ENCODE measurements at regions not wholly inside any gene's neighbourhood (a gene's known extent, or its start where the extent isn't known, plus 50 kb on each side); places are given as distances from the start of the nearest gene placed in this dataset.

DNA sequence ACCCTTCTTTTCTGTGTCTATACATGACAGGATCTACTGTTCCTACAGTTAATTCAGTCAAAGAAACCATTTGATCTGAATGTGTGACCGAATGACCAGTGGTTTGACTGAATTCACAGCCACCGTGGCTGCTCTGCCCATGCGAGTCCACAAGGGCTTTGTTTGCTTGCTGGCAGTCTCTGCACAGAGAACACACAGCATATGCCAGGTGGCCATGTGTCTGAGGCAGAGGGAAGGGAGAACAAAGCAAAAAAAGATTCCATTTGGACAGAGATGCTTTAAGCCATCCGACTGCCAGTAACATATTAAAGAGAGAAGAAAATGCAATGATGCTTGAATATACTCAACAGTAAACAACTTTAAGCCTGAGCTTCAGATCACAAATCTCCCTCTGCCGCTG lies 737.8 kb upstream of the CXADR start:
- no peak for DNase-seq (ENCODE audit: extremely low read depth, low read depth, low spot score)

DNA sequence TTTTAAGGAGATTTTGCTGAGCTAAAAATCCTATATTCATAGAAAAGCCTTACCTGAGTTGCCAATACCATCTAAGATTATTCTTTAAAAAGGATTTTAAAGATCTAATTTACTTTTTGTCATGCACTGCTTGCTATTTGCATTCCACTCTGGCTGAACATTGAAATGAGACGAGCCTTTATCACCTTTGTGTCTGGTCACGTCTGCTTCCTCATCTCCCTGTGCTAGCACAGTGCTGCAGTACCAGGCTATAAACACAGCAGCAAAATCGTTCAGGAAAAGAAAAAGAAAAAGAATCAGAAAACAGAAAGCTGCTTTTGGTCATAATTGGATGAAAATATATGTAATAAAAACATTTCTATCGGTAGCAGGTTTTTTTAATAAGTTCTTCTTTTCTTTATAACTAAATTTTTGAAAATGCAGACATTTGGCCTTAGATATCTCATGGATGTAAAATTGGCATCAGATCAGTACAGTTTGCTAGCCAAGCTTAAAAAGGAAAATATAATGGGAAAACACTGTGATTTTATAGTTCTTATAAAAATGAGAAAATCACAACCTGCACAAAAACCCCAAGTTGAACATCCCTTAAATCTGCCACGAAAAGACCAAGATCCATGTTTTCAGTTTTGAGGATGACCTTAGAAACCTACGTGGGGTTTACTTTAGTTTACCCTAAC lies 735.7 kb upstream of the CXADR start:
- no peak for DNase-seq (ENCODE audit: extremely low read depth, low read depth, low spot score)

- DNase-seq (ENCODE audit: extremely low read depth, low read depth, low spot score) = no peak
Observed at GRCh38 chr21:16788584-16788983, 724.3 kb upstream of the CXADR start.

DNA sequence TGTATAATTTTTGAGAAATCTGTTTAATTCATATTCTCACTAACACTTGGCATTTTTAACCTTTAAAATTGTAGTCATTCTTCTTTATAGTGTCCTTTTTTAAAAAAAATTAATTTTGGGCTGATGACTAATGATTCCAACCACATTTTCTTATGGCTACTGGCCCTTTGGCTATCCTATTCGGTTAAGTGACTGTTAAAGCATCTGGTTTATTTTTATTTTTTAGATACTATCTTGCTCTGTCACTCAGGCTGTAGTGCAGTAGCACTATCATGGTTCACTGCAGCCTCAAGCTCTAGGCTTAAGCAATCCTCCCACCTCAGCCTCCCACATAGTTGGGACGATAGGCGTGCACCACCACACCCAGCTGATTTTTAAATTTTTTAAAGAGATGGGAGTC lies 723.2 kb upstream of the CXADR start:
- no peak for DNase-seq (ENCODE audit: extremely low read depth, low read depth, low spot score)

DNA sequence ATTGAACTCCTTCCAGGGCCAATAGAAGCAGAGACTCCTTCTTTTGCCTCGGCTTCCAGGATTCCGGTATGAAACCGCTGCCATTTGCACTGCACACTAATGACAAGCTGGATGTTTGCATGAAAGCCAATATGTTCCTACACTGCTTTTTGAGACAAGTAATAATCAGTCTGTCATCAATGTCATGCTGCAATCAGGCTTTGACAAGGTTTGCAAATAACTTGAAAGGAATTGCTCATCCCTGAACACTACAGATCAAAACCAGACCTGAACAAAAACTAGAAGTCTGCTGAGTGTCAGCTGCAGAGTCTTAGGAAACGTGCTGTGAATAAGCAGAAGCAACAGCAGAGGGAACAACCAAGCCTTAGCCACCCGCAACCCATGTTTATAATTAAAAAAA lies 720.7 kb upstream of the CXADR start:
- DNase-seq (ENCODE audit: extremely low read depth, low read depth, low spot score) = no peak

- DNase-seq (ENCODE audit: extremely low read depth, low read depth, low spot score) = peak; percentile 45
Observed at GRCh38 chr21:16794950-16795349, 717.9 kb upstream of the CXADR start.

DNA sequence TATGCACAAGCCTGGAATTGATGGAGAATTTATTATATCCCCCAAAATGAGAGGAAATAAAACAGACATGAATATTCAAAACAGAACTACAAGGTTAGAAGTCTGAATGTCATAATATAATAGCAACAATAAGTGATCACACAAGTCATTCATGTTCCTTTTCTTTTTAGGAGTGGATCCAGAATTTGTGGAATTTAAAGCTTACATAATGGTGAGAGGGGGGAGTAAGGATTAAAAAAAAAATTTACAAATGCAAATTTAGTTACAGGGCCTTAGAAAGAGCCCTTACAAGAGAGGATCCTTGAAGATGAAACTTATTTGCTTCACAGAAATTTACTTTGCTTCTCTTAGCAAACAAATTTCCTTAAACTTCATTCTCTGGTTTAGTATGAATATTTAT lies 716.1 kb upstream of the CXADR start:
- no peak for DNase-seq (ENCODE audit: extremely low read depth, low read depth, low spot score)

GRCh38 chr21:16797540-16797939 lies 715.3 kb upstream of the CXADR start:
- DNase-seq (ENCODE audit: extremely low read depth, low read depth, low spot score) = no peak

DNA sequence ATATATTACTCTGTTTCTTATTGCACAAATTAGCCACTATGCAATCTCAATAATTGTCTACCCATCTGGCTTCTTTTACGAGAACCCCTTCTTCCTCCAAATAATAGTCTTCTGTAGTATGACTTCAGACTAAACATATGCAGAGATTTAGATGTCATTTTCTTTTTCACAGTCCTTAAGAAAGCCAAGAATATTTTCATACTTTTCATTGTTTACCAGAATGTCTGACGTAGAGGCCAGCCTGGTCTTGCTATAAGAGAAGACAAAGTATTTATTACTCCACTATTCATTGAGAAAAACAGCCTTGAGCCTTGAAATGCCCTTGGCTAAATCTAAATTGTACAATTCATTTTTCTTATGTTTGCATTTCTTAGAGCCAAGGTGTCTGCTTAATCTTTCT lies 714.9 kb upstream of the CXADR start:
- DNase-seq (ENCODE audit: extremely low read depth, low read depth, low spot score) = no peak

DNA sequence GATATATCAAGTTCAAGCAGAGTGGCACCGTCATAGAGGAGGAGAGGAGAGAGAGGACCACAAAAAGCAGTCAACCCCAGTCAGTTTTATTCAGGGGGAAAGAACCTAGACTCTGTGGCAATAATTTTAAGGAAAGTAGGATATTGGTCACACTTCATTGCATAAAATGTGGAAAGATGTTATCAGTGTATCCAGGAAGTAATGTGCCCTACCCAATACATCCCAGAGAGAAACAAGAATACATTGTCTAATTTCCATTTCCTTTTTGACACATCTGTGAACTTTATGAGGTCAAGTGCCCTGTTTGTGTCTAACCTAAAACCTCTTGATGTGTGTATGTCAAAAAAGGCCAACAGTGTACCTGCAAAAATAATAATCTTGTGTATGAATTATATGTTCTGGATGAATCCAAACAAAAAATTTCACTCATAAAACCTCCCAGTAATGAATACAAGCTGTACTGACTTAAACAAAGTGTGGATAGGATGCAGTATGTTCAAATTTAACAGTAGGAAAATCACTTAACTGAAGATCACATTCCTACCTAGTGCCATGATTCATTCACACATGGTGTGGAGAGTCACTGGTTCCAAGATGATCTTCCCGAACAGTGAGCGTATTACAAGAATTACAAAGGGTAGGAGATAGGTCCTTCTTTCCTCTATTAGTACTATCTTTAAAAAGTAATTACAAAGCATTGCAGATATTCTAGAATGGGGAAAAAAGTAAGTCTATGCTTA lies 712.1 kb upstream of the CXADR start:
- no peak for DNase-seq (ENCODE audit: extremely low read depth, low read depth, low spot score)

- no peak for DNase-seq (ENCODE audit: extremely low read depth, low read depth, low spot score)
Observed at GRCh38 chr21:16811011-16811410, 701.8 kb upstream of the CXADR start.

GRCh38 chr21:16811970-16812369 lies 700.9 kb upstream of the CXADR start:
- no peak for DNase-seq (ENCODE audit: extremely low read depth, low read depth, low spot score)

GRCh38 chr21:16815243-16815642 lies 697.6 kb upstream of the CXADR start:
- DNase-seq (ENCODE audit: extremely low read depth, low read depth, low spot score) = no peak

GRCh38 chr21:16821588-16821987 lies 691.3 kb upstream of the CXADR start:
- DNase-seq (ENCODE audit: extremely low read depth, low read depth, low spot score) = no peak

DNA sequence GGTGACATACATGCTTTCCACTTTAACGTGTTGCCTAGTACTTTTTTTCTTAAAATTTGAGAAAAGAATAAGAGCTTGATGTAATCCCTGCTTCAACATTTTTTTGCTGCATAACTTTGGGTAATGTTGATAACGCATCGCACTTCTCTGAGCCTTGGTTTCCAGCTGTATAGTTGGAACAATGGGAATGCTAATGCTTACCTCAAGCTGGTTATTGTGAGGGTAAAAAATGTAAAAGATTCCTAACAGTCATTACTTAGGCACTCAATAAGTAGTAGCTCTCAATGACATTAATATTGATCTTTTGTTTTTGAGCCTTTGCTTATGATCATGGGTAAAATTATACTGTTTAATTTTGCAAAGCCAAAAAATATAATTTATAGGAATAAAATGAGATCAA lies 683.3 kb upstream of the CXADR start:
- no peak for DNase-seq (ENCODE audit: extremely low read depth, low read depth, low spot score)

DNA sequence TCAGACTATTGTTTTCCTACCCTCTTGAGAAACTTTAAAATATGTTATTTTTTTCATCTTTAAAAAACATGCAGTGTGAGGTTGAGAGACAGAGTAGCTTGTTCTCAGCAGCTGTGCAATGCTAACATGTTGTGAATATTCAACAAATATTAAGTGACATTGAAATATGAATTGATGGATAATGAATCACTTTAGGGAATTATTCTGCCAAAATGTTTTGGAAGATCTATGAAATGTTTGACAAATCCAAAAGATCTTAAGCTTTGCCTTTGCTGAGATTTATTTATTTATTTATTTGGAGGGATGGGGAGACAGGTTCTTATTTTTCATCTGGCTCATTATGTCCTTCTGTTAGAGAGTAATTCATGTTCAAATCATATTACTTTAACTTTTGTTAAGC lies 680.1 kb upstream of the CXADR start:
- DNase-seq (ENCODE audit: extremely low read depth, low read depth, low spot score) = no peak

DNA sequence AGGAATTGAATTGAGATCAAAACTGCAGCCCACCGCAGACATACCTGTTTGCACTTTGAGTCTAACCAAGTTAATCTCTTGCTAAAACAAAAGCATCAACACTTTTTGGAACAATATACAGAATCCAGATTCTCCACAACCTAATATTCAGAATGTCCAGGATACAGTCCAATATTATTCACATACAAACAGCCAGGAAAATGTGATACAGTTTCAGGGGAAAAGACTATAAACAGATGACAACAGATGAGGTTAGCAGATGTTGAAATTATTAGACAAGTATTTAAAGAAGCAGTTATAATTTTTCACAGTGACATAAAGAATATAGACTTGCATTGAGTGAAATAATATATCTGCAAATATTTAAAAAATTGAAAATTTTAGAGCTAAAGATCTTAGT lies 678.1 kb upstream of the CXADR start:
- DNase-seq (ENCODE audit: extremely low read depth, low read depth, low spot score) = no peak

- DNase-seq (ENCODE audit: extremely low read depth, low read depth, low spot score) = no peak
Observed at GRCh38 chr21:16837321-16837720, 675.5 kb upstream of the CXADR start.

- DNase-seq (ENCODE audit: extremely low read depth, low read depth, low spot score) = no peak
Observed at GRCh38 chr21:16837721-16838120, 675.1 kb upstream of the CXADR start.

DNA sequence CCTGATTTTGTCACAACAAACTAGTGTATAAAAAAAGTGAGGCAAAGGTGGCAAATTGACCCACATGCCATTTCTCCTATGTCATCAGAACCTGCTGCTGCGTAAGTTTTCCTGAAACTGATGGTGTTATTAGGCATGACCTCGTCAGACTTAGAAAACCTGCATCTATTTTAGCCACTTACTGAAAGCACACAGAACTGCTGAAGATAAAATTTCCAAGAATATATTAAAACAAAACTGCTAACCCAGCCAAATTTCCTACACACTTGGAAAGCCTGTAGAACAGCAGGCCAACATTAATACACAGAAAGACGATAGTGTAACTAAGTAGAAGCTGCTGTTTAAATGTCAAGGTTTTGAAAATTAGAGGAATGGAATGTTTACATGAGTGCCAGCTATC lies 674.5 kb upstream of the CXADR start:
- no peak for DNase-seq (ENCODE audit: extremely low read depth, low read depth, low spot score)

GRCh38 chr21:16840538-16840937 lies 672.3 kb upstream of the CXADR start:
- no peak for DNase-seq (ENCODE audit: extremely low read depth, low read depth, low spot score)

- no peak for DNase-seq (ENCODE audit: extremely low read depth, low read depth, low spot score)
Observed at GRCh38 chr21:16841975-16842695, 670.7 kb upstream of the CXADR start.
